ENCODE measurements at regions not wholly inside any gene's neighbourhood (a gene's known extent, or its start where the extent isn't known, plus 50 kb on each side); places are given as distances from the start of the nearest gene placed in this dataset.

- H3K4me1 ChIP-seq (ENCODE audit: insufficient read depth, low read length), result no peaks in the 10 kb centered on the region
- H3K23ac ChIP-seq (ENCODE audit: insufficient read length, low read depth, low read length), result no peak overlapping the region
- no peak for DNase-seq
- no peak overlapping the region for H3K18ac ChIP-seq (ENCODE audit: insufficient read length, low read depth, low read length)
- Mint-ChIP-seq H3K27me3 (ENCODE audit: low read depth) (no peaks in the 10 kb centered on the region; the same call in 1 of the 2 replicates), H3K27ac (no peak overlapping the region; a peak in 1 of 7 replicates), H3K36me3 (ENCODE audit: insufficient read depth in 1 of 3, low read depth in 3 of 3) (no peaks in the 10 kb centered on the region), H3K9me3 (no peaks in the 10 kb centered on the region), H3K4me1 (no peaks in the 10 kb centered on the region), H3K4me3 (no peak overlapping the region)
- no peak overlapping the region for H3T11ph ChIP-seq (ENCODE audit: low read length)
- H3K27me3 ChIP-seq (ENCODE audit: insufficient read depth, low read length), result no peaks in the 10 kb centered on the region
- no peaks in the 10 kb centered on the region for H4K20me1 ChIP-seq (ENCODE audit: control insufficient read depth, insufficient read depth, insufficient read length)
- H4K91ac ChIP-seq (ENCODE audit: insufficient read length, low read depth, low read length), result no peak overlapping the region
- no peak overlapping the region for H2AK5ac ChIP-seq (ENCODE audit: insufficient read length, low read length)
- H3K23me2 ChIP-seq (ENCODE audit: insufficient read length, low read depth, low read length, poor library complexity, severe bottlenecking), result no peaks in the 10 kb centered on the region
- H3K79me2 ChIP-seq (ENCODE audit: insufficient read depth, low read length), result no peaks in the 10 kb centered on the region
- H4K5ac ChIP-seq (ENCODE audit: insufficient read length, low read depth, low read length), result no peak overlapping the region
- no peak overlapping the region for H2BK15ac ChIP-seq (ENCODE audit: low read depth, low read length)
- no peak overlapping the region for H2AFZ ChIP-seq (ENCODE audit: low read length)
- TF ChIP-seq CTCF (conservative IDR thresholded peaks at IDR 0.05), result no peak
- no peak overlapping the region for H2BK120ac ChIP-seq (ENCODE audit: low read depth, low read length, poor library complexity, severe bottlenecking)
- no peak overlapping the region for H3K56ac ChIP-seq (ENCODE audit: insufficient read length, low read depth, low read length)
- H3K4ac ChIP-seq (ENCODE audit: low read depth, low read length), result no peak overlapping the region
- WGBS (ENCODE audit: extremely low coverage, insufficient read length, low lambda C conversion rate), result no CpG with 5 or more reads among the region's 2 CpGs
- no peak overlapping the region for H2BK20ac ChIP-seq (ENCODE audit: low read depth, low read length, poor library complexity, severe bottlenecking)
- no peak overlapping the region for H2BK5ac ChIP-seq (ENCODE audit: insufficient read length, low read length)
- no peak overlapping the region for H4K8ac ChIP-seq (replicated peaks; ENCODE audit: insufficient read length, low read depth, low read length)
- no peak overlapping the region for H3K9ac ChIP-seq (ENCODE audit: extremely low read depth, insufficient read length, low read length)
- no peak overlapping the region for H3K27ac ChIP-seq (ENCODE audit: insufficient read length, low read depth, low read length)
- H3K9me3 ChIP-seq (ENCODE audit: control insufficient read depth, low read depth, low read length), result no peaks in the 10 kb centered on the region
- H3K79me1 ChIP-seq (ENCODE audit: insufficient read depth, low read depth, low read length, poor library complexity, severe bottlenecking), result no peaks in the 10 kb centered on the region
- H2BK12ac ChIP-seq (ENCODE audit: insufficient read length, low read depth, low read length), result no peak overlapping the region
- no peak overlapping the region for H3K4me2 ChIP-seq (ENCODE audit: insufficient read depth, insufficient read length, low read length)
- no peak overlapping the region for H3K14ac ChIP-seq (ENCODE audit: insufficient read depth, low read length)
These were observed 258.5 kb upstream of the SLIT2 start for GRCh38 chr4:19993242-19993641.
